WTC11 (cell line): ENCODE measurements at regions not wholly inside any gene's neighbourhood (a gene's known extent, or its start where the extent isn't known, plus 50 kb on each side); places are given as distances from the start of the nearest gene placed in this dataset.

ENCODE experiments used
- CREB1 ChIP-seq: sonication (generic); formaldehyde crosslinking; IDR thresholded peaks from 2 replicates; pipeline ENCODE4 v1.8.0; 2023; ENCODE audit warnings: mild to moderate bottlenecking, missing genetic modification reagents
- CTCF ChIP-seq: fragments of 200-600 bp; IDR thresholded peaks from 2 replicates; pipeline ENCODE4 v1.8.0; 2022; ENCODE audit warnings: antibody characterized with exemption
- ESRRA ChIP-seq: sonication (generic); formaldehyde crosslinking; IDR thresholded peaks from 2 replicates; pipeline ENCODE4 v1.8.1; 2022; ENCODE audit warnings: mild to moderate bottlenecking, missing genetic modification reagents, borderline replicate concordance
- IRF1 ChIP-seq: sonication (generic); formaldehyde crosslinking; IDR thresholded peaks from 2 replicates; pipeline ENCODE4 v1.8.0; 2023; ENCODE audit warnings: missing genetic modification reagents
- IRF2 ChIP-seq: sonication (generic); formaldehyde crosslinking; IDR thresholded peaks from 2 replicates; pipeline ENCODE4 v1.8.0; 2022; ENCODE audit warnings: low read depth, missing genetic modification reagents, borderline replicate concordance
- PRDM15 ChIP-seq: sonication (generic); formaldehyde crosslinking; IDR thresholded peaks from 2 replicates; pipeline ENCODE4 v1.8.0; 2022; ENCODE audit warnings: missing genetic modification reagents
- PREB ChIP-seq: sonication (generic); formaldehyde crosslinking; IDR thresholded peaks from 2 replicates; pipeline ENCODE4 v1.8.1; 2022; ENCODE audit warnings: mild to moderate bottlenecking, missing genetic modification reagents, moderate library complexity, borderline replicate concordance
- SMAD4 ChIP-seq: sonication (generic); formaldehyde crosslinking; IDR thresholded peaks from 2 replicates; pipeline ENCODE4 v1.8.0; 2022; ENCODE audit warnings: mild to moderate bottlenecking, missing genetic modification reagents
- SP1 ChIP-seq: sonication (generic); formaldehyde crosslinking; conservative IDR thresholded peaks from 2 replicates; pipeline ENCODE4 v1.8.1; 2022; ENCODE audit warnings: missing genetic modification reagents
- TEAD1 ChIP-seq: sonication (generic); formaldehyde crosslinking; IDR thresholded peaks from 2 replicates; pipeline ENCODE4 v1.8.0; 2022; ENCODE audit warnings: mild to moderate bottlenecking, missing genetic modification reagents
- USF1 ChIP-seq: sonication (generic); formaldehyde crosslinking; IDR thresholded peaks from 2 replicates; pipeline ENCODE4 v1.8.0; 2022; ENCODE audit warnings: mild to moderate bottlenecking, missing genetic modification reagents
- ZNF317 ChIP-seq: sonication (generic); formaldehyde crosslinking; IDR thresholded peaks from 2 replicates; pipeline ENCODE4 v1.8.1; 2023; ENCODE audit warnings: low read depth, mild to moderate bottlenecking, moderate library complexity, missing genetic modification reagents, borderline replicate concordance
- ZSCAN18 ChIP-seq: fragments of 250-450 bp; sonication (Bioruptor Pico); IDR thresholded peaks from 2 replicates; pipeline ENCODE4 v2.1.2; 2022; ENCODE audit warnings: mild to moderate bottlenecking, moderate library complexity

- TF ChIP-seq CTCF: no peak
- no peak for TF ChIP-seq IRF1 (CRISPR knock-in tag)
- TF ChIP-seq ZNF317 (CRISPR knock-in tag): no peak
- TF ChIP-seq SMAD4 (CRISPR knock-in tag): no peak
- TF ChIP-seq PRDM15: no peak
- TF ChIP-seq TEAD1 (CRISPR knock-in tag): no peak
- TF ChIP-seq PREB (CRISPR knock-in tag): no peak
- no peak for TF ChIP-seq ZSCAN18
- TF ChIP-seq USF1 (CRISPR knock-in tag): no peak
- TF ChIP-seq ESRRA (CRISPR knock-in tag): no peak
- TF ChIP-seq CREB1: no peak
- no peak for TF ChIP-seq IRF2 (CRISPR knock-in tag)
- no peak for TF ChIP-seq SP1 (CRISPR knock-in tag)
Observed at GRCh38 chr2:71939588-71940535, 207.8 kb downstream of the CYP26B1 start.
